ENCODE measurements at regions not wholly inside any gene's neighbourhood (a gene's known extent, or its start where the extent isn't known, plus 50 kb on each side); places are given as distances from the start of the nearest gene placed in this dataset.
A peak's percentile ranks its signal among the peaks of the same experiment; 100 is the strongest.
"Not testable (repeated sequence)": the region's sequence is repeated elsewhere in the genome, so short reads cannot be mapped to it uniquely, and the experiment has no call there.

- no peaks in the 10 kb centered on the region for H3K4me1 Mint-ChIP-seq
- H3K4me3 Mint-ChIP-seq = no peak overlapping the region
- H3K9me3 Mint-ChIP-seq = peaks cover 0 to 11% of the 10 kb centered on the region in 2 donors
- H3K27me3 Mint-ChIP-seq = no peaks in the 10 kb centered on the region
- ATAC-seq (no peak), DNase-seq (no peak)
- no peak overlapping the region for H3K27ac Mint-ChIP-seq
Observed at GRCh38 chr1:195186544-195186943, 1421.7 kb downstream of the KCNT2 start.

GRCh38 chr1:195185736-195186135 is 1422.5 kb downstream of the KCNT2 start:
- no peak overlapping the region for H3K27ac Mint-ChIP-seq
- H3K27me3 Mint-ChIP-seq = no peaks in the 10 kb centered on the region
- no peaks in the 10 kb centered on the region for H3K4me1 Mint-ChIP-seq
- DNase-seq = no peak
- H3K4me3 Mint-ChIP-seq = no peak overlapping the region
- no peak for ATAC-seq
- H3K9me3 Mint-ChIP-seq = peaks cover 0 to 3% of the 10 kb centered on the region in 2 donors

DNA sequence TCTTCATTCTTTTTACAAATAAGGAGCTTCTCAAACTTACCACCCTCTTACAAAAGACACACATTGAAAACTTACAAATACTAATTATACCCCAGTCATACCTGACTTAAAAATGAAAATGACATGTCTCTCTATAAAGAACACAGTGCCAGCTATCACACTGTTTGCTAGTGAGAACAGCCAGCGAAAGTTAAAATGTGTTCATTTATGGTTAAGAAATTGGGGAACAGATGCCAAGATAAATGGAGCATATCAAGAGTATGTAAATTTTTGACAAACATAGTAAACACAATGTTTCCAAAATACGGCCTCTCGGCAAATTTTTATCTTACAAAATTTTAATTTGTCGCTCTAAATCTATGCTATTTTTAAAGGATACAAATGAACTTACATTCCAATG is 1422.9 kb downstream of the KCNT2 start:
- Mint-ChIP-seq H3K27me3 (no peaks in the 10 kb centered on the region), H3K4me3 (no peak overlapping the region), H3K27ac (no peak overlapping the region), H3K9me3 (no peaks in the 10 kb centered on the region), H3K4me1 (no peaks in the 10 kb centered on the region)
- DNase-seq (no peak), ATAC-seq (no peak)

GRCh38 chr1:195173753-195174152 is 1434.5 kb downstream of the KCNT2 start:
- ATAC-seq = no peak
- H3K27me3 Mint-ChIP-seq = no peaks in the 10 kb centered on the region
- H3K27ac Mint-ChIP-seq = no peak overlapping the region

DNA sequence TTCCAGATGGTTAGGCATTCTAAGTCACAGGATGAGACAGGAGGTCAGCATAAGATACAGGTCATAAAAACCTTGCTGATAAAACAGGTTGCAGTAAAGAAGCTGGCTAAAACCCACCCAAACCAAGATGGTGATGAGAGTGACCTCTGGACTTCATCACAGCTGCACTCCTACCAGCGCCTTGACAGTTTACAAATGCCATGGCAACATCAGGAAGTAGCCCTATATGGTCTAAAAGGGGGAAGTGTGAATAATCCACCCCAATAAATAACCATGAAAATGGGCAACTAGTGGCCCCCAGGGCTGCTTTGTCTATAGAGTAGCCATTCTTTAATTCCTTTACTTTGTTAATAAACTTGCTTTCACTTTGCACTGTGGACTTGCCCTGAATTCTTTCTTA is 1448.4 kb downstream of the KCNT2 start:
- H3K4me1 Mint-ChIP-seq, ATAC-seq, H3K27me3 Mint-ChIP-seq, H3K9me3 Mint-ChIP-seq, H3K27ac Mint-ChIP-seq, DNase-seq, H3K4me3 Mint-ChIP-seq: not testable (repeated sequence)

More at GRCh38 chr1:195173753-195174152, 1434.5 kb downstream of the KCNT2 start:
- H3K4me1 Mint-ChIP-seq = no peaks in the 10 kb centered on the region
- H3K9me3 Mint-ChIP-seq = peaks cover 0 to 10% of the 10 kb centered on the region in 2 donors
- no peak overlapping the region for H3K4me3 Mint-ChIP-seq
- no peak for DNase-seq

DNA sequence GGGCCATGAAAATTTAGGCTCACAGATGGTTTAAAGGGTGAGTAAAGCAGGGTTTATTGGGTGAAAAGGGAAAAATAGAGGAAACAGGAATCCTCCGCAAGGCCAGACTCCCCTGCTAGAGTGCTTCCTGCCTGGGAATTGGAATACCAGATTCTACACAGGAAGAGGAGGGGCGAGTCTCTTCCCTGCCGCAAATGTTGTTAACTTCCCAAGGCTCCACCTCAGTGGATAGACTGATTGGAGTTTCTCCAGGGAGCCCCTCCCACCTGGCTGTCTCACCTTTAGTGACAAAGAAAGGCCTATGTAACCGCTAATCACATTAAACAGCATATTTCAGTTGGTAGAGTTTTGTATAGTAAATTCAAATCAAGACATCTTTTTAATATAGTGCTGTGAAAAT is 1450.1 kb downstream of the KCNT2 start:
- no peak overlapping the region for H3K27ac Mint-ChIP-seq
- H3K9me3 Mint-ChIP-seq = no peaks in the 10 kb centered on the region
- H3K4me3 Mint-ChIP-seq = no peak overlapping the region
- DNase-seq = no peak
- no peaks in the 10 kb centered on the region for H3K27me3 Mint-ChIP-seq
- ATAC-seq = no peak
- H3K4me1 Mint-ChIP-seq = no peaks in the 10 kb centered on the region

GRCh38 chr1:195153107-195153506 is 1455.1 kb downstream of the KCNT2 start:
- no peaks in the 10 kb centered on the region for H3K4me1 Mint-ChIP-seq
- H3K4me3 Mint-ChIP-seq = no peak overlapping the region
- no peak for ATAC-seq
- no peak overlapping the region for H3K27ac Mint-ChIP-seq
- H3K27me3 Mint-ChIP-seq = no peaks in the 10 kb centered on the region
- H3K9me3 Mint-ChIP-seq = no peaks in the 10 kb centered on the region
- no peak for DNase-seq

GRCh38 chr1:195150768-195151167 is 1457.5 kb downstream of the KCNT2 start:
- ATAC-seq (no peak), DNase-seq (no peak)
- H3K4me1 Mint-ChIP-seq = no peaks in the 10 kb centered on the region
- no peak overlapping the region for H3K4me3 Mint-ChIP-seq
- H3K27ac Mint-ChIP-seq = no peak overlapping the region
- no peaks in the 10 kb centered on the region for H3K27me3 Mint-ChIP-seq
- H3K9me3 Mint-ChIP-seq = no peaks in the 10 kb centered on the region

DNA sequence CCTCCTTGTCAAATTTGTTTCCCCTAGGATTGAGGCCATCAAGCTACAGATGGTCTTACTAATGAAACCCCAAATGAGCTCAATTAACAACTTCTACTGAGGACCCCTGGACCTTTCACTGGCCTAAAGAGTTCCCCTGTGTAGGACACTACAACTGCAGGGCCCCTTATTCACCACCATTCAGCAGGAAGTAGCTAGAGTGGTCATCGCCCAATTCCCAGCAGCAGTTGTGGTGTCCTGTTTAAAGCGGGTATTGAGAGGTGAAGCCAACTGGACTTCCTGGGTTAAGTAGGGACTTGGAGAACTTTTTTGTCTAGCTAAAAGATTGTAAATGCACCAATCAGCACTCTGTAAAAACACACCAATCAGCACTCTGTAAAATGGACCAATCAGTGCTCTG is 1466.9 kb downstream of the KCNT2 start:
- H3K4me3 Mint-ChIP-seq = no peak overlapping the region
- no peak for ATAC-seq
- peaks cover 15 to 25% of the 10 kb centered on the region in 2 donors for H3K9me3 Mint-ChIP-seq
- no peaks in the 10 kb centered on the region for H3K4me1 Mint-ChIP-seq
- no peak overlapping the region for H3K27ac Mint-ChIP-seq
- no peak for DNase-seq
- no peaks in the 10 kb centered on the region for H3K27me3 Mint-ChIP-seq

DNA sequence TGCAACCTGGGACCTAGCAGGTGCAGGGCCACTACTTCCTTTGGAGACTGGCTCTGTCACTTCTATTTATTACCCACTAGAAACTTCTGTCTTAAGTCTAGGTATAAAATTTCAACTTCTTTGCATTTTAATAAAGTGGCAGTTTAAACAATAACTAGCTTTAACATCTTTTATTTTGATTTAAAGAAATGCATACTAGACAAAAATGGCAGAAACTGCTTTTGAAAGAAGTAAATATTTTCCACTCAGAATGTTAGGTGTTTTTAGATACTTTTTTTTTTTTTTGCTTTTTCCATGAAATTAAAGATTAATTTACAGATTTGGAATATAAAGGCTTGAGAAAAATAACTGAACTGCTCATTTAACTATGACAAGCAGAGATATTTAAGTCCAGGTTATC is 1477.6 kb downstream of the KCNT2 start:
- Mint-ChIP-seq H3K27me3 (no peaks in the 10 kb centered on the region), H3K4me3 (no peak overlapping the region)

GRCh38 chr1:195122497-195122896 is 1485.7 kb downstream of the KCNT2 start:
- ATAC-seq (no peak), DNase-seq (no peak)
- Mint-ChIP-seq H3K27ac (no peak overlapping the region), H3K4me1 (no peaks in the 10 kb centered on the region), H3K27me3 (no peaks in the 10 kb centered on the region), H3K9me3 (no peaks in the 10 kb centered on the region), H3K4me3 (no peak overlapping the region)

More for the DNA sequence above, 1477.6 kb downstream of the KCNT2 start:
- Mint-ChIP-seq H3K27ac (no peak overlapping the region), H3K9me3 (no peaks in the 10 kb centered on the region), H3K4me1 (no peaks in the 10 kb centered on the region)
- DNase-seq = no peak
- ATAC-seq = no peak

GRCh38 chr1:195113471-195113870 is 1494.8 kb downstream of the KCNT2 start:
- Mint-ChIP-seq H3K4me1 (no peaks in the 10 kb centered on the region), H3K9me3 (peaks cover 2 to 3% of the 10 kb centered on the region in 2 donors), H3K27ac (no peak overlapping the region), H3K27me3 (no peaks in the 10 kb centered on the region), H3K4me3 (no peak overlapping the region)
- DNase-seq (no peak), ATAC-seq (no peak)

DNA sequence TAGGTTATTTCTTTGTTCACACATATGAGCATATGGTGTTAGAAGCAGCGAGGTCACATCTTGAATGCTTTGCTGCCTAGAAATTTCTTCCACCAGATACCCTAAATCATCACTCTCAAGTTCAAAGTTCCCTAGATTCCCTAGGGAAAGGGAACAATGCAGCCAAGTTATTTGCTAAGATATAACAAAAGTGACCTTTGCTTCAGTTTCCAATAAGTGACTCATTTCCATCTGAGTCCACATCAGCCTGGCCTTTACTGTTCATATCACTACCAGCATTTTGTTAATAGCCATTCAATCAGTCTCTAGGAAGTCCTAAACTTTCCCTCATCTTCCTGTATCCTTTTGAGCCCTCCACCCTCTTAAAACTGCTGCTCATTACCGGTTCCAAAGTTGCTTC is 1502.5 kb downstream of the KCNT2 start:
- no peak for ATAC-seq
- H3K4me1 Mint-ChIP-seq = no peaks in the 10 kb centered on the region
- peaks cover 13 to 20% of the 10 kb centered on the region in 2 donors for H3K9me3 Mint-ChIP-seq
- no peak overlapping the region for H3K4me3 Mint-ChIP-seq
- no peak overlapping the region for H3K27ac Mint-ChIP-seq
- no peaks in the 10 kb centered on the region for H3K27me3 Mint-ChIP-seq
- no peak for DNase-seq

- Mint-ChIP-seq H3K27ac (no peak overlapping the region), H3K9me3 (peaks cover 13 to 20% of the 10 kb centered on the region in 2 donors), H3K4me3 (no peak overlapping the region), H3K27me3 (no peaks in the 10 kb centered on the region), H3K4me1 (no peaks in the 10 kb centered on the region)
- ATAC-seq = no peak
- no peak for DNase-seq
Observed at GRCh38 chr1:195105281-195105680, 1503.0 kb downstream of the KCNT2 start.

DNA sequence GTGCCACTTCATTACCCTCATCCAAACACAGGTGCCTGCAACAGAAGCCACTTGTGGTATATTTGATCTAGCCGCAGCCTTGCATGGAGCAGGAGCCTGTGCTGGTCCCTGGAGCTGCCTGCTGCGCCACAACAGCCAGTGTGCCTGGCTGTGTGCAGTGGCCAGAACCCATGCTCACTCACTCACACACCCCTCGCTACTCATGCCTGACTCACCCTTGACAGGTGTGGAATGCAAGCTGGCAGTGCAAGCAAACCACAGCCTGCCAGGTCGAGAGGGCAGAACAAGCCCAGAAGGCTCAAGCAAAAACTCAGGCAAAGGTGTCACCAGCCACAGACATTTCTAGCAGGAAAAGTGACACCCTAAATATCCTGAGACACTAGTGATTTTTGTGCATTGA is 1510.9 kb downstream of the KCNT2 start:
- Mint-ChIP-seq H3K9me3 (no peaks in the 10 kb centered on the region), H3K4me3 (no peak overlapping the region), H3K4me1 (no peaks in the 10 kb centered on the region), H3K27me3 (no peaks in the 10 kb centered on the region), H3K27ac (no peak overlapping the region)
- ATAC-seq = peak; percentile 39
- no peak for DNase-seq

- no peaks in the 10 kb centered on the region for H3K4me1 Mint-ChIP-seq
- no peak for ATAC-seq
- no peaks in the 10 kb centered on the region for H3K27me3 Mint-ChIP-seq
- H3K9me3 Mint-ChIP-seq = no peaks in the 10 kb centered on the region
- no peak overlapping the region for H3K27ac Mint-ChIP-seq
- no peak overlapping the region for H3K4me3 Mint-ChIP-seq
- DNase-seq = no peak
Observed at GRCh38 chr1:195096051-195096521, 1512.2 kb downstream of the KCNT2 start.

GRCh38 chr1:195085196-195085595 is 1523.0 kb downstream of the KCNT2 start:
- H3K4me3 Mint-ChIP-seq = no peak overlapping the region
- H3K27me3 Mint-ChIP-seq = no peaks in the 10 kb centered on the region
- ATAC-seq (no peak), DNase-seq (no peak)
- no peaks in the 10 kb centered on the region for H3K4me1 Mint-ChIP-seq
- H3K27ac Mint-ChIP-seq = no peak overlapping the region
- peaks cover 5 to 7% of the 10 kb centered on the region in 2 donors for H3K9me3 Mint-ChIP-seq
